Inferior parietal cortex (tissue), 1 donor: ENCODE measurements at regions not wholly inside any gene's neighbourhood (a gene's known extent, or its start where the extent isn't known, plus 50 kb on each side); places are given as distances from the start of the nearest gene placed in this dataset.
"Not testable (repeated sequence)": the region's sequence is repeated elsewhere in the genome, so short reads cannot be mapped to it uniquely, and the experiment has no call there.

Source experiments
- DNase-seq: peaks from one replicate; pipeline ENCODE4 v3.0.0-alpha.2; 2016; ENCODE audit errors: extremely low spot score

DNA sequence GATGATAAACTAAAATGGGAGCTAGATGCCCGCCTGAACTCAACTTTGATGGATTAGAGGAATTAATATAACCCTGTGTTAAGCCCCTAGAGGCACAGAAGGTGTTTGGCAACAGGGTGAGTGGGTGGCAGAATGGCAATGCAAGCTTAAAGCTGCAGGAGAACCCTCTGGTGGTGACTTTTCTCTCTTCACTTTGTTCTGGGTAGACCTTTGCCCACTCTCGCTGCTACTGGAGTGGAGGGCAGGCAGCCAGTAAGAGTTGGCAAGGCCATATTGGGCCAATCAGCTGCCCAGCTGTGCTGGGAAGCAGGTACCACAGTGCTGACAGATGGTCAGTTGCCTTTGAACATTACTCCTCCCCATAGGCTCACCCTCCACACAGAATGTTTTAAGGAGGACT, 468.2 kb downstream of the MMUT start:
- DNase-seq: no peak

DNA sequence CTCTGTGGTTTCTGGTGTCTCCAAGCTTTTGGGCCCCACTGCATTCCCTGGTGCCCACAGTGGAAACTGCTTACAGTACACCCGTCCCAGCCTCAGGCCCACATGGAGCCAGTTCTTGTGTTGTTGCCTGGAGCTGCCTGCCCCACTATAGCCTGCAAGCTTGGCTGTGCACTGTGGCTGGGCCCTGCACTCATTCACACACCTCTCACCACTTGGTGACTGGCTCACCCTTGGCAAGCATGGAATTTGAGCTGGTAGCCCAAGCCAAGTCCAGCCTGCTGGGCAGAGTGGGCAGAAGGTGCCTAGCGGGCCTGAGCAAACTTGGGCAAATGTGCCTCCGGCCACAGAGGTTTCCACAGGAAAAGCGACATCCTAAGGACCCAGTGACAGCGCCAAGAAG, 472.3 kb downstream of the MMUT start:
- DNase-seq: no peak

DNA sequence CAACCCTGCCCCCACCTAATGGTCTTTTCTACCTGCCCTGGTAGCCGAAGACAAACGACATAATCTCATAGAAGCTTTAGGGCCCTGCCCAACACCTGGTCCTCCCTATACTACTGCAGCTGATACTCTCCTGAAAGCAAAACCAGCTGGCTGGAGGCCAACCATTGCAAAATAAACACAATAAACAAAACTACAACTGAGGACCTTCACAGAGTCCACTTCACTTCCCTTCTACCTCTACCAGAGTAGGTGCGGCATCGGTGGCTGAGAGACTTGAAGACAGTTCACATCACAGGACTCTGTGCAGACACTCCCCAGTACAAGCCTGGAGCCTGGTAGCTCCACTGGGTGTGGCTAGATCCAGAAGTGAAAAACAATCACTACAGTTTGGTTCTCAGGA, 476.2 kb downstream of the MMUT start:
- DNase-seq: no peak

DNA sequence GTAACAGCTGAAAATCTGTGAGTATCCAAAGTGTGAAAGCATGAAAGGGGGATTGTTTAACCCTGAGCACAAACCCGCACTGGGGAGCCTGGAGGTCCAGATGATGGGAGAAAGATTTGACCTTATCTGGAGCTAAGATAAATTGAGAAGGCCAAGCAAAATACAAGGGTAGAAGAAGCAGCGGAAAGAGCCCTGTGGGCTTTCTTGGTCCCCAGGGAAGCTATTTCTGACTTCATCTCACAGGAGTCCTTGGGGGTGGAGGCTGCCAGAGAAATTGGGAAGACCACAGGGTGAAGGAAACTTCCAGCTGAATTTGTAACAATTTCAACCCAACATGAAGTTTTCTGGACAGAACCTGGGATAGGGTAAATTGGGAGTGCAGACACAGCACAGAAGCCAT, 476.9 kb downstream of the MMUT start:
- DNase-seq: no peak

DNA sequence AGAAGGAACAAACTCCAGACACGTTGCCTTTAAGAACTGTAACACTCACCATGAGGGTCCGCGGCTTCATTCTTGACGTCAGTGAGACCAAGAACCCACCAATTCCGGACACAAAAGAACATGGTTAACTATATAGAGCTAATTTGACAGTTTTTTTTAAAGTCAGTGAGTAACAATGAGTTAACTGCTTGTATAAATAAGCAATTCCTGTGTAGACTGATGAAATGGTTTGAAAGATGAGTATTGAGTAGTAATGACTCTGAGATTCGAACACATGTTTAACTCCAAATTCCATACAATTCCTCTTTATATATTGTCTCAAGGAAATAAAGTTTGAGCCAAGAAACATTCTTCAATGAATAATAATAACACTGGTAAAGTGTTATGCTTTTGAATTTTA, 478.0 kb downstream of the MMUT start:
- DNase-seq: no peak

DNA sequence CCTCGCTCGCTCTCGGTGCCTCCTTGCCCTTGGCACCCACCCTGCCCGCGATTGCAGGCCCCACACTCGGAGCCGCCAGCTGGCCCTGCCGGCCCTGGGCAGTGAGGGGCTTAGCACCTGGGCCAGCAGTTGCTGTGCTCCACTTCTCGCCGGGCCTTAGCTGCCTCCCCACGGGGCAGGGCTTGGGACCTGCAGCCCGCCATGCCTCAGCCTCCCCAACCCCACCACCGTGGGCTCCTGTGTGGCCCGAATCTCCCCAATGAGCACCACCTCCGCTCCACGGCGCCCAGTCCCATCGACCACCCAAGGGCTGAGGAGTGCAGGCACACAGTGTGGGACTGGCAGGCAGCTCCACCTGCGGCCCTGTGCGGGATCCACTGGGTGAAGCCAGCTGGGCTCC, 479.1 kb downstream of the MMUT start:
- DNase-seq: not testable (repeated sequence)

DNA sequence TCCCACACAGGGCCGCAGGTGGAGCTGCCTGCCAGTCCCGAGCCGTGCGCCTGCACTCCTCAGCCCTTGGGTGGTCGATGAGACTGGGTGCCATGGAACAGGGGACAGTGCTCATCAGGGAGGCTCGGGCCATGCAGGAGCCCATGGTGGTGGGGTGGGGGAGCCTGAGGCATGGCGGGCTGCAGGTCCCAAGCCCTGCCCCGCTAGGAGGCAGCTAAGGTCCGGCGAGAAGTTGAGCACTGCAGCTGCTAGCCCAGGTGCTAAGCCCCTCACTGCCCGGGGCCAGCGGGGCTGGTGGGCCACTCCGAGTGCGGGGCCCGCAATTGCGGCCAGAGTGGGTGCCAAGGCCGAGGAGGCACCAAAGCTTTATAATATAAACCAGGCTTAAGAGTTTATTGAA, 479.7 kb downstream of the MMUT start:
- no peak for DNase-seq

DNA sequence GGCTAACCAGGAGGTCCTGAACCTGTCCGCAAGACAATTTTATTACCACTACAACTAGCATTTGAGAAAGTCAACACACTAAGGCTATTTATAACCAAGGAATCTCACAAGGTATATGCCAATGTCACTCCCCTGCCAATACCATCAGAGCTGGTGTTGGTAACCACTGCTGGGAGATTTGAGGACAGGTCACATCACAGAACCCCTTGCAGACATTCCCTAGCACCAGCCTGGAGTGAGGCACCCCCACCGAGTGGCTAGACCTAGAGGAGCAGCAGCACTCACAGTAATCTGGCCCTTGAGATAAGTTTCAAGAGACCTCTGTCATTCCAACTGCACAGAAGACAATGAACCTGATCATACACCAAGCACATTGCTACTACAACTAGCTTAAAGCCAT, 483.2 kb downstream of the MMUT start:
- DNase-seq: no peak

DNA sequence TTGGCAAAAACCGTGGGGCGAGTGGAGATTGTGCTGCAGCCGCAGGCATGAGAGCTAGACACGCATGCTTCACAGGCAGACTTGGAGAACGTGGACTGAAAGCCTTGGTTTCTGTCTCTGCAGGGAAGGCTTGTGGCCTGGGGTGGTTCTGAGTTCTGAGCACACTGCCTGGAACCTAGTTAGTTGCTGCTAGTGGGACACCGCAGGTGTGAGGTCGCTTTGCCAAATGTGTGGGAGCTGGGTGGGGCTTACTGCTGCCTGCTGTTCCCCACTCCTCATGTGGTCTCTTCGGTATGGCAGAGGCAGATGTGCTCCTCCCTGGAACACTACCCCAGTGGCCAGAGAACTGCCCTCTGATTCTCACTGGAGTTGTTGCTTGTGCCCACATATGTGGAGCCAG, 484.0 kb downstream of the MMUT start:
- no peak for DNase-seq

DNA sequence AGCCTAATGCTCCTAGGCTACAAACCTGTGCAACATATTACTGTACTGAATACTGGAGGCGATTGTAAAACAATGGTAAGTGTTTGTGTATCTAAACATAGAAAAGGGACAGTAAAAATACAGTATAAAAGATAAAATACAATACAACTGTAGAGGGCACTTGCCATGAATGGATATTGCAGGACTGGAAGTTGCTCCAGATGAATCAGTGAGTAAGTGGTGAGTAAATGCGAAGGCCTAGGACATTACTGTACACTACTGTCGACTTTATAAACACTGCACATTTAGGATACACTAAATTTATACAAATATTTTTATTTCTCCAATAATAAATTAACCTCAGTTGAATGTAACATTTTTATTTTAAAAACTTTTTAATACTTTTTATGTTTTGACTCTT, 485.0 kb downstream of the MMUT start:
- no peak for DNase-seq

DNA sequence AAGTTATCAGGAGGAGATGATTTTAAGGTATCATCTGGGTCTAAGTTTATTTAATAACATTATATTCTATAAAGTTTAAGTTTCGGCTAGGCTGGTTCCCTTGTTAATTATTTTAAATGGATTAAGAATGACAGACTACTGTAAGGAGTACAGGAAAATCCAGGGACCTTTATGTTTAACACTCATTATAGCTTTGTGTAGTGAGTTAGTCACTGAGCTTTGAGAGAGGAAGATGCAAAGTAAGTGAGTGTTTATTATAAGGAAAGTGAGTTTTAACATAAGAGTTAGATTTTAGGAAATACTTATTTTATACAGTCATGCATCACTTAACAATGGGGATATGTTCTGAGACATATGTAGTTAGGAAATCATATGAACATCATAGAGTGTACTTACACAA, 485.5 kb downstream of the MMUT start:
- DNase-seq: no peak

DNA sequence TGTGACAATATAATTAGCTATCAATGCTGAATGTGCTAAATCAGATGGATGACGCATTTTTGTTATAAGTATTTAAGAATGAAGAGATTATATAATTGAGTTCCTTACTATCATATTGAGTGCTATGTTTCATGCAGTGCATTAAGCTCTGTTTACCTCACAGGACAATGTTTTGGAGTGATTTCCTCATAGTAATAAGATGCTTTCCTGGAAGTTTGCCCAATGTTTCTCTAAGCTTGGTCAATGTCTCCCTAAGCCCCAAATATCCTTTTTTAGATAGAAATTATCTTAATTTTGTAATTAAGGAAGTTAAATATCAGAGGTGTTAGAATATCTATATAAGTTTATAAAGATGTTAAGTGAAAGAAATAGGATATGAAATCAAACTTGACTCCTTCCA, 489.6 kb downstream of the MMUT start:
- no peak for DNase-seq

DNA sequence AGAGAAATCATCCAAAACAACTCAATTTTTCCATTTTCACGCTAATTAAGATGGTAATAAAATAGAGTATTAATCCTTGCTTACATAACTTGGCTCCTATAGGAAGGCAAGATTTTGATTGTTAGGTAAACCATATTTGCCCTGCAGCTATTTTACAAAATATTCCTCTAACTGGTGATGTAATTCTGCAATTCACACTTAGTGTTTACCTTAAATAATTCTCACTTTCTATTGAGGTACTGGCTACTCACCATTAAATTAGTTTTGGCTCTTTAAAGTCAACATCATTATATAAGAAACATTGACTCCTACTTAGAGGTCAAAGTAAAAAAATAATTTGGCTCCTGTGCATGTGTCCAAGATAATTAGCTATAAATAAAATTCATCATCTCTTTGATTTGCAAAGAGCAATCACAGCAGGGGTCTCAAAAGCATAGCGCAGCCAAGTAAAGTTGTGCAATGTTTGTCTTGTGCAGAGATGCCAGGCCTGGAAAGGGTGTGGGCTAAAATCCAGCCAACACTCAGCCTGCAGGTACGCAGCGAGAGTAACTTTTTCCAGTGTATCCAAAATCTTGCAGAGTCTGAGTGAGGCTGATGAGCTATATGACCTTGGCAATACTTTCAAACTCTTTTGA, 501.2 kb downstream of the MMUT start:
- DNase-seq: no peak

DNA sequence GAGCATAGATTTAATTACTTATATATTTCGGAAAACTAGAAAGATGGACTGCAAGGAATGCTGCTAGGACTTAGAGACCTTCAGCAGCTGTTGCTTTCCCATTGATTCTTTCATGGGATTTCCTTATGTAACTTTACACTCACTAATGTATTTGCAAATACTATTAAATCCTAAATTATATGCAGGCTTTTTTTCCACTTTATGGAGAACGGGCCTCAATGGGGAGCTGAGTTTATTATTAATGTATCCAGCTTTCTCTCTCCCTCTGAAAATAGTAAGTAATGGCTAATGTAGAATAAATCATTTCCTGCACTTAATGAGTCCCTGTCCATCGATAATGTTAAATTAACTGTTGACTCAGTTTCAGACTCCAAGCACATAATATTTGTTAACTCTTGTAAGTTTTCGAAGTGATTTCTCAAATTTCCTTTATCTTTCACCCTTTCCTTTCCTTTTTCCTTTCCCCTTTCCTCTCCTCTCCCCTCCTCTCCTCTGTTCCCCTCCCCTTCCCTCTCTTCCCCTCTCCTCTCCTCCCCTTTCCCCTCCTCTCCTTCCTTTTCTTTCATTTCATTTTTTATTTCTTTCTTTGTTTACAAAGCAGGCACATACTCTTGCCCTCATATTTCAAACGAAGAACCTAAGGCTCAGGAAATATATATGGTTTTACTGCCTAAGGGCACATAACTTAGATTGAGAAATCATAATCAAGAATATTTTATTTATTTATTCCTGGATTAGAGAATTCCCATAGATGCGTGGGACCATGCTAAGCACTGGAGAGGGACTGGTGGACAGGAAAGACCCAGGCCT, 503.6 kb downstream of the MMUT start:
- DNase-seq: no peak

DNA sequence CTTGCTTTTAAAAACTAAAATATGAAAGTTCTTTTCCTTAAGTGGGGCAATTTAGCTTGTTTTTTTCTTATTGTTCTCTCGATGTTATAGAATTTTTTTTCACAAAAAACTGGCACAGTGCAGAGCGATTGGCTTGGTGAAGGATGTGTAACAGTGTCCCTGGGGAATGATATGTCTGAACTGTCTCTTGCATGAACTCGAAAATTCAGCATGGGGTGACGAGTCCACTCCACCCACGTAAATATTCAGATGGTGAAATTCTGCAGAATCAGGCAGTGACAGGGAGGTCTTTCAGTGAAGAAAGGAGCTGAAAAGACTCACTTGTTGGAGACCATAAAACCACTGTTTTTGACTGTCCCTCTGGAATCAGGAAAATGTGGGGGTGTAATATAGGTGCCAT, 505.3 kb downstream of the MMUT start:
- DNase-seq: no peak

DNA sequence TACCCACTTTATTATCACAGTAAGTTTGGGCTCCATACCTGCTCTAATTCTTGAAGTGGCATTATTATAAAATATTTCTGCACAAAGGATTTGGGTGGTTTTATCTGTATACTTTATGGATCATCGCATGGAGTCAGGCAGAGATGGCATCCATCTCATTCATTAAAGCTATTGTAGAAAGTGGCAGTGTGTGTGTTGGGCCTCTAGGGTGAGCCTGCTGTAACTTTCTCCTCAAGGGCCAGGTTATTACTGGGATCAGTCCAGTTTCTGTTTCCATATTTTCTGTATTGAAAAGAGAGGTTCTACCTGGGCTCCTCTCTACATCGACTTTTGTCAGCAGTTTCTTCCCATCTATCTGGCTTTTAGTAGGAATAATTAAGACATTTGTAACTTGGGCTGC, 511.1 kb downstream of the MMUT start:
- no peak for DNase-seq

DNA sequence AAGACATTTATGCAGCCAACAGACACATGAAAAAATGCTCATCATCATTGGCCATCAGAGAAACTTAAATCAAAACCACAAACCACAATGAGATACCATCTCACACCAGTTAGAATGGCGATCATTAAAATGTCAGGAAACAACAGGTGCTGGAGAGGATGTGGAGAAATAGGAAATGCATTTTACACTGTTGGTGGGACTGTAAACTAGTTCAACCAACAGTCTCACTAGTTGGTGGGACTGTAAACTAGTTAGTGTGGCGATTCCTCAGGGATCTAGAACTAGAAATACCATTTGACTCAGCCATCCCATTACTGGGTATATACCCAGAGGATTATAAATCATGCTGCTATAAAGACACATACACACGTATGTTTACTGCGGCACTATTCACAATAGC, 518.8 kb downstream of the MMUT start:
- peak; percentile 55 for DNase-seq

DNA sequence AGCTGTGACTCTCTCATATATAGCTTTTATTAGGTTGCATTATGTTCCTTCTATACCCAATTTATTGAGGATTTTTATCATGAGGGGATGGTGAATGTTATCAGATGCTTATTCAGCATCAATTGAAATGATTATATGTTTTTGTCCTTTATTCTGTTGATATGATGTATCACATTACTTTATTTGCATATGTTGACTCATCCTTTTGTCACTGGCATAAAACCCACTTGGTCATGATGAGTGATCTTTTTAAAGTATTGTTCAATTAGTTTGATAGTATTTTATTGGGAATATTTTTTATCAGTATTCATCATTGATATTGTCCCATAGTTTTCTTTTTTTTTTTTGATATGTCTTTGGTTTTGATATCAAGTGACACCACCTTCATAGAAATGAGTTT, 529.9 kb downstream of the MMUT start:
- no peak for DNase-seq

DNA sequence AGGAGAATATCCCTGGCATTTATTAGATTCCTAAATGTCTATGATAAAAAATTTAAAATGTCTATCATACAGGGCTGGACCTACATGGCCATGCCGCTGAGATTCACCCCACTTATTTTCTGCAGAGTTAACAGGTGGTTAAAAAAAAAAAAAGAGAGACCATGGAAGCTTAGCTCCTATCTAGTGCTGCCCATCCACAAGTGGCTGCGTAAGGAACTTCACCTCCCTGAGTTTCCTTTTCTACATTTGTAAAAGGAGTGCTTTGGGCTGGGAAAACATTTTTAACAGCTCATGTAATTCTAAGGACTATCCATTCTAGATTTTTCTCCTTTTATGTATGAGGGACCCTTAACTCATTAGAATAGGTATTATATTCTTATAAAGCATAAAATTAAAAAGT, 534.1 kb downstream of the MMUT start:
- no peak for DNase-seq

DNA sequence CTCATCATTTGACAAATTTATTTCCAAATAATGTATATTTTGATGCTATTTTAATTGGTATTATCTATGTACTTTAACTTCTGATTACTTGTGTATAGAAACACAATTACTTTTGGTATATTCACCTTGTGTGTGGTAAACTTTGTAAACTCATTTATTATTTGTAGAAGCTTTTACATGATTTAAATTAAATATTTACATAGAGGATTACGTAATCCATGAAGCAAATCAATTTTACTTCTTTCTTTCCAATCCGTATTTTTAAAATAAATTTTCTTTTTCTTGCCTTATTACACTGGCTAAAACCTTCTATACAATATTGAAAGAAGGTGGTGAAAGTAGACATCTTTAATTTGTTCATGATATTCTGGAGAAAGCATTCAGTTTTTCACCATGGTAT, 540.2 kb downstream of the MMUT start:
- DNase-seq: no peak

DNA sequence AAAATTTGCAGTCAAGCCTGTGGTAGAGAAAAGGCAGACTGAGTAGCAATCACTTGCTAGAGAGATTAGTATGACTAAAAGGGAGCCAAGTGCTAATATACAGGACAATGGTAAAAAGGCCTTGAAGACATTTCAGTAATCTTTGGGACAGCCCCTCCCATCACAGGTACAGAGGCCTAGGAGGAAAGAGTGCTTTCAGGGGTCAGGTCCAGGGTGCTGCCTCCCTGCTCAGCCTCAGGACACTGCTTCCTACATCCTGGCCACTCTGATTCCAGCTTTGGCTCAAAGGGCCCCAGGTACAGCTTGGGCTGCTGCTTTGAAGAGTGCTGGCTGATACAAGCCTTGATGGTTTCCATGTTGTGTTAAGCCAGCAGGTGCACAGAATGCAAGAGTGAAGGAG, 543.5 kb downstream of the MMUT start:
- DNase-seq: no peak

DNA sequence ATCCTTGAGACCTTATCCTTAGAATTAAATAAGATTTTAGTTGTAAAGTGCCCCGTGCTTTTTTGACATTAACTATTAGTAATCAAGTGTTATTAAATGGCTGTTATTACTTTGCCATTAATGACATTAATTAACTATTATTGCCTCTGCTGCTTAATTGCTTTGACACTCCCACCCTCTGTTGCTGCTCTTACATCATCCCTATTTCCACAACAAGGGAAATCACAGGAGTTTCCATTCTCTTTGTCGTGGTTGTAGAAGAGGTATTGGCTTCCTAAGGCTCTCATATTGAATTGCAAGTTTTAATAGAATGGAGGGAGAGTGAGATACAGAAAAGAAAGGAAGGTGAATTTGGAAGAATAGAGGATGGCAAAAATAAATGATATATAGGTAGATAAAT, 545.8 kb downstream of the MMUT start:
- no peak for DNase-seq

DNA sequence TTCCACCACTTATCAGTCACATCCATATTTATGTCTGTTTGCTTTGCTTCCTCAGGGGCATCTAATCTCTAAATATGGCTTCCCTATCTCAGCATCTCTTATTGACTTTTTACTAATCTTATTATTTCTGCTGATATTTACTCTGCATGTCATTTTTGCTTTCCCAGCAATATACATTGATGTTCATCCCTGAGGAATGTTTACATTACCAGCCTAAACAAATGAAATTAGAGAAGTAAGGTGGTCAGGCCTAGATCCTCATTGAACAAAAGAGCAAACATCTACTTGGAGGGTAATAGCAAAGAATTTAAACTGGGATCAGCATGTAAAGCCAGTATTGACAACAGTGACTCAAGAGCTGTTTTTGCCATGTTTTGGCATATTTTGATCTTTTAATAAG, 546.4 kb downstream of the MMUT start:
- no peak for DNase-seq

DNA sequence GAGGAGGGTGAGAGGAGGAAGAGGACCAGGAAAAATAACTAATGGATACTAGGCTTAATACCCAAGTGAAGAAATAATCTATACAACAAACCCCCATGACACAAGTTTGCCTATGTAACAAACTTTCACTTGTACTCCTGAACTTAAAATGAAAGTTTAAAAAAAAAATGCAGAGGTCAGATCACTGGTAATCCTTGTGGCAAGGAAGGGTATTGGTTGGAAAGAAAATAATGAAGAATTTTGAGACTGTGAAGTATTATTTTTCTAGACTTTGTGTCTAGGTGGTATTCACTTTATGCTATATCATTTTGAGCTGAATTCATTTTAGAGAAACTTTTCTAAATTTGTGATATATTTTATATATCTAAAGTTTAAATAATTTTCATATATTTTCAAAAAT, 547.5 kb downstream of the MMUT start:
- no peak for DNase-seq
